Kidney (tissue), 13 donors: ENCODE measurements at regions not wholly inside any gene's neighbourhood (a gene's known extent, or its start where the extent isn't known, plus 50 kb on each side); places are given as distances from the start of the nearest gene placed in this dataset.

Source experiments
- DNase-seq, 5 donors: peaks; one replicate each; pipeline ENCODE4 v3.0.0-alpha.2; 2013 to 2020
- FAIRE-seq: peaks from 2 replicates; lab custom pipeline; 2012; peaks lifted over from hg19 to GRCh38; lab: Jason Lieb, UNC
- H3K27ac ChIP-seq, 2 donors: one replicate each; pipeline ENCODE4 v1.7.0; 2013; ENCODE audit warnings: low read depth in 2 of 2, low read length in 2 of 2, inconsistent platforms in 1 of 2
- H3K27me3 ChIP-seq: one replicate; pipeline ENCODE4 v1.7.1; 2013; ENCODE audit warnings: low read length, inconsistent platforms; ENCODE audit not compliant: control insufficient read depth, insufficient read depth
- H3K36me3 ChIP-seq, 3 donors: one replicate each; pipeline versions ENCODE4 v1.7.0 to v1.7.1; 2013; ENCODE audit warnings: low read length in 3 of 3, control low read depth in 1 of 3, inconsistent platforms in 1 of 3; ENCODE audit not compliant: insufficient read depth in 3 of 3, control insufficient read depth in 2 of 3
- H3K4me1 ChIP-seq, 3 donors: one replicate each; pipeline versions ENCODE4 v1.7.0 to v1.7.1; 2013; ENCODE audit warnings: low read length in 3 of 3, inconsistent platforms in 1 of 3, low read depth in 1 of 3; ENCODE audit not compliant: control insufficient read depth in 2 of 3, insufficient read depth in 2 of 3
- H3K4me3 ChIP-seq, 3 donors: one replicate each; pipeline versions ENCODE4 v1.7.0 to v1.8.1; 2013; ENCODE audit warnings: low read length in 3 of 3, control low read depth in 1 of 3, inconsistent platforms in 1 of 3
- H3K9ac ChIP-seq, 3 donors: one replicate each; pipeline versions ENCODE4 v1.7.0 to v1.7.1; 2013; ENCODE audit warnings: low read length in 3 of 3, control low read depth in 1 of 3, inconsistent platforms in 1 of 3
- H3K9me3 ChIP-seq, 3 donors: one replicate each; pipeline versions ENCODE4 v1.7.0 to v1.7.1; 2013; ENCODE audit warnings: low read length in 3 of 3, control low read depth in 1 of 3, inconsistent platforms in 1 of 3; ENCODE audit not compliant: control insufficient read depth in 2 of 3, insufficient read depth in 1 of 3
- CTCF ChIP-seq: IDR thresholded peaks from 3 replicates; pipeline ENCODE4 v1.5.1; 2012; ENCODE audit warnings: mild to moderate bottlenecking, moderate library complexity, borderline replicate concordance; ENCODE audit not compliant: insufficient read depth; ENCODE audit errors: extremely low read depth
- intact Hi-C: fragments of 100-400 bp; cut with DNase I; formaldehyde crosslinking; loops from one replicate; pipeline ENCODE4 v1.11.1; 2022
- donor health status: control.
- donor health status: control.
- donor health status: control.
- donor health status: control.
- donor health status: control.
- donor health status: DM: yes; HTN: yes; CAD: no.
- donor health status: Normal renal cell carcinoma (clear cell type).

DNA sequence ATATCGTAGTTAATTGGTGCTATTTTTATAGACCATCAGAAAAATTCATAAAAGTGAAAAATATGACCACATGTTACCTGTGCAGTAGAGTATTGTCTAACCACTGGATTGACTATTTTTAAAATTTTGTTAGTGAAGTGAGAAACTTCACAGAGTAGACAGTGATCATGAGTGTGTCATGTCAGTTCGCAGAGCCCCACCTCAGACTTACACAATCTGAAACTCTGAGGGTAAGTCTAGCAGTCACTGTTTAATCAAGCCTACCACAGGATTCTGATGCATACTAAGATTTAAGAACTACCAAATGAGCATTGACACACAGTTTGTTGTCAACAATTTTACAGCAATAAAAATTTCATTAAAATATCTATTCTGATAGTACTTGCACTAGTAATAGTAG lies 552.9 kb upstream of the SUCLG2 start:
- FAIRE-seq (no peak), DNase-seq (no peak)
- Histone ChIP-seq H3K4me1 (no peaks in the 10 kb centered on the region), H3K4me3 (no peak overlapping the region), H3K27me3 (no peaks in the 10 kb centered on the region), H3K9ac (no peak overlapping the region), H3K36me3 (no peaks in the 10 kb centered on the region), H3K9me3 (peaks cover 0 to 3% (median 0%) of the 10 kb centered on the region in 3 donors), H3K27ac (no peak overlapping the region)
- no peak for TF ChIP-seq CTCF
- intact Hi-C loops: no loop called here

DNA sequence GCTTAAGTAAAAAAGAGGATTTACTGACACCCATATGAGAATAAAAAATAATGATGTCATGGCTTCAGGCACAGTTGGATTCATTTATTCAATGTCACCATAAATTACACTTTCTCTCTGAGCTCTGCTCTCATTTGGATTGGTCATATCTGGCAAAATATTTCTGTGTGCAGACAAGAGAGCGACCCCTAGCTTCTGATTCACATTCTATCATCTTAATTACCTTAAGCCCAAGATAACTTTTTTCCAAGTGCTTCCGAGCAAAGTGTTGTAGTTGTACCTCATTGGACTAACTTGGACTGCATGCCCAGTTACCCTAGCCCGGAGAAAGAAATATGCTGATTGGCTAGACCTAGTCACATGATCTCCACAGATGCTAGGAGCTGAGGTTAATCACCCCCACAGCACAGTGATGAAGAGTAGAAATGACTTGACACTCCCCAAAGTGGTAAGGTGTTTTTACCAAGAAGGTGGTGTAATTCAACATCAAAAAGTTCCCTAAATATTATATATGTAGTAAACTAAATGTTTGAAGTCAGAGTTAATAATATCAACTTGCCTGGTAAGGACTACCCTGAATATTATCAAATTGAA lies 552.2 kb upstream of the SUCLG2 start:
- no peak for DNase-seq
- Histone ChIP-seq H3K27me3 (no peaks in the 10 kb centered on the region), H3K27ac (no peak overlapping the region), H3K9me3 (peaks cover 0 to 3% (median 0%) of the 10 kb centered on the region in 3 donors), H3K36me3 (no peaks in the 10 kb centered on the region), H3K9ac (no peak overlapping the region), H3K4me1 (no peaks in the 10 kb centered on the region), H3K4me3 (no peak overlapping the region)
- intact Hi-C loops: no loop called here
- no peak for FAIRE-seq
- no peak for TF ChIP-seq CTCF

GRCh38 chr3:68186733-68187132 lies 532.3 kb upstream of the SUCLG2 start:
- Histone ChIP-seq H3K4me1 (no peaks in the 10 kb centered on the region), H3K27me3 (no peaks in the 10 kb centered on the region), H3K9ac (no peak overlapping the region), H3K36me3 (no peaks in the 10 kb centered on the region), H3K4me3 (no peak overlapping the region), H3K27ac (no peak overlapping the region), H3K9me3 (no peaks in the 10 kb centered on the region)
- FAIRE-seq: no peak
- intact Hi-C loops: no loop called here
- no peak for TF ChIP-seq CTCF
- no peak for DNase-seq

- Histone ChIP-seq H3K27me3 (no peaks in the 10 kb centered on the region), H3K4me1 (no peaks in the 10 kb centered on the region), H3K36me3 (no peaks in the 10 kb centered on the region), H3K9ac (no peak overlapping the region), H3K4me3 (no peak overlapping the region), H3K27ac (no peak overlapping the region), H3K9me3 (peaks cover 0 to 13% (median 8%) of the 10 kb centered on the region in 3 donors)
- no peak for TF ChIP-seq CTCF
- FAIRE-seq: no peak
- no peak for DNase-seq
- intact Hi-C loops: no loop called here
Observed at GRCh38 chr3:68176600-68176999, 522.2 kb upstream of the SUCLG2 start.
